IPS DF 4.7 (cell line): ENCODE measurements at regions not wholly inside any gene's neighbourhood (a gene's known extent, or its start where the extent isn't known, plus 50 kb on each side); places are given as distances from the start of the nearest gene placed in this dataset.

Source experiments
- DNase-seq: peaks from one replicate; pipeline ENCODE4 v3.0.0-alpha.2; 2013; ENCODE audit warnings: low spot score; ENCODE audit errors: extremely low read depth

GRCh38 chr4:126213996-126214395 lies 899.2 kb downstream of the FAT4 start:
- DNase-seq: no peak

GRCh38 chr4:126215759-126216158 lies 901.0 kb downstream of the FAT4 start:
- no peak for DNase-seq

- no peak for DNase-seq
Measured at GRCh38 chr4:126216611-126217010, 901.9 kb downstream of the FAT4 start.

GRCh38 chr4:126221282-126221681 lies 906.5 kb downstream of the FAT4 start:
- DNase-seq: no peak

DNA sequence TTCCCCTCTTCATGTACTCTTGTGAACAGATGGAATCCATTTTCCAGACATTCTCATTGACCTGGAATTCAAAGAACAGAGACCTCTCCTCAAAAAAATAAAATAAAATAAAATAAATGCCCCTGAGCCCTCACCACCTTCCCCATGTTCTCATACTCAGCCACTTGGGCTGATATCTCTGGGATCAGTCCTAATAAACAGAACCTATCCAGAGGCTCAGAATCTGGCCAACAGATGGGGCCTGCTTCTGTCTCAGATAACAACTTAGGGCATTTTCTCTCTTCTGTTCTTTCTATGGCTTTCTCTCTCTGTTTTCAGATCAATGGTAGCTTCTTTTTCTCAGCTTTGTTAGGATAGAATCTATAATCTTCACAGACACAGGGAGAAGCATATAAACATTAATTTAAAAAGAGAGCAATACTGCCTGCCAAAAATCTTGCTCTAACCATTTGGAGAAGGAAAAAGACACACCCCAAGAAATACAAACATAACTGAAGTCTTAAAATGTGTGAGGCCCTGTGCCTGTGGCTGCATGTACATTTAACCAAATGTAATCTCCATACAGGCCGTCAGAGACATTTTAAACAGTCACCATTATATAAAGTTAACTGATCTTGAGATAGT lies 907.1 kb downstream of the FAT4 start:
- DNase-seq: no peak

GRCh38 chr4:126223784-126224407 lies 909.1 kb downstream of the FAT4 start:
- no peak for DNase-seq

GRCh38 chr4:126227428-126227827 lies 912.7 kb downstream of the FAT4 start:
- DNase-seq: no peak

DNA sequence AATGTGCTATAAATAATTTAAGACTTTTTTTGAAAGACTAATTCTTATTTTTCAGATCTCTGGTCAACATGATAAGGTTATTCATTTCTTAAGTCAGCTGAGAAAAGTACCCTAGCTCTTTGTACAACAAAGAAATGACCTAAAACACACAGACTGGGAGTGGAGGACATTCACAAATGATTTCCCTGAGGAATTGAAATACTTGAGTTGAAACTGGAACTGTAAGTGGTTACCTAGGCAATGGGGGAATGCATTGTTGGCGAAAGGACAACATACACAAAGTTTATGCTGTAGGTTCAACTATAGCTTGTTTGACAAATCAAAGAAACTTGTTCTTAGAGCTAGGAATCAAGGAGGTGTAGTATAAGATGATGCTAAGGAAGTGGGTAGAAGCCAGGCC lies 915.5 kb downstream of the FAT4 start:
- no peak for DNase-seq

- no peak for DNase-seq
Measured at GRCh38 chr4:126233483-126233882, 918.7 kb downstream of the FAT4 start.

DNA sequence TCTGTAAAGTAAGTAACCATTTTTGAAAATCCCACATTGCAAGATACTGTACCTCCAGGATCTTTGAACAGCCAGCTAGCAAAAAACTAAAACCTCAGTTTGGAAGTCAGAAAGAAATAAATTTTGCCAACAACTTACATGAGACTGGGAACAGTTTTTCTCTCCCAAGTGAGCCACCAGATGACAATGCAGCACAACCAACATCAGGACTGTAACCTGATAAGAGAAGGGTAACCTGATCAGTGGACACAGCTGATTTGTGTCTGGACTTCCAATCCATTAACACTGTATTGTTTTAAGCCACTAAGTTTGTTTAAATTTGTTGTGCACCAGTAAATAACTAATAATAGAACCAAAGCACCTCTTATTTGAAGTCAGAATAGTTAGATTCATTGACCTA lies 923.3 kb downstream of the FAT4 start:
- no peak for DNase-seq

GRCh38 chr4:126241634-126242033 lies 926.9 kb downstream of the FAT4 start:
- DNase-seq: no peak

GRCh38 chr4:126242679-126243390 lies 928.1 kb downstream of the FAT4 start:
- DNase-seq: no peak

DNA sequence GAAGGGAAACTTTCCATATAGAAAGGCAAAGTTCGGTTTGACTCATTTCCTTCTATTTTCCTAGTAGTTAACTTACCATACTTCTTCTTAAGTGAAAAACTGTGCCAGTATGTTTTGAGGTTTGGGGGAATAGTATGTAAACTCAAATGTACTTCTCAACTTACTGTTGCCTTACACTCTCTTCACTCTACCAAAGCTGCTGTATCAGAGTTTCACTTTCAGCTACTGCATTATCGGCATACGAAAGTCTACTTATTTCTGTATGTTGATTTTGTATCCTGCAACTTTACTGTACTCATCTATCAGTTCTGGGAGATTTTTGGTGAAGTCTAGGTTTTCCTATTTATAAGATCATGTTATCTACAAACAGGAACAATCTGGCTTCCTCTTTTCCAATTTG lies 932.7 kb downstream of the FAT4 start:
- no peak for DNase-seq

DNA sequence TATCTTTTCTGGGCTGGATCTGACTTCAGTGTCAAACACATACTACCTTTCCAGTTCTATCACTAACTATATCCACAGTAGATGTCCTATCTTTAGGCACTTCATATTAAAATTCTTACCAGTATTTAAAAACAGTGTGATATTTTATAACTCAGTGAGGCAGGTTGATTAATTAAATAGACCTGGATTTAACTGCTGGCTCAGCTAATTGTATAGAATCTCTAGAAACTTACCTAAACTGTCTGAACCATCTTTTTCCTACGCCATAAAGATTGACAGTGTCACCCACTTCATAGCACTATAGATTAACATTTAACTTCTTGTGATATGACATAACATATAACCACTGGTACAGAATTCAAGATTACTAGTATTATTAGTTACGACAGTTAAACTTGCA lies 935.3 kb downstream of the FAT4 start:
- DNase-seq: no peak

- DNase-seq: no peak
Measured at GRCh38 chr4:126251169-126251568, 936.4 kb downstream of the FAT4 start.

- DNase-seq: no peak
Measured at GRCh38 chr4:126262665-126263064, 947.9 kb downstream of the FAT4 start.

- DNase-seq: no peak
Measured at GRCh38 chr4:126264839-126265238, 950.1 kb downstream of the FAT4 start.

GRCh38 chr4:126265888-126266287 lies 951.1 kb downstream of the FAT4 start:
- DNase-seq: no peak

- no peak for DNase-seq
Measured at GRCh38 chr4:126267689-126268088, 952.9 kb downstream of the FAT4 start.

DNA sequence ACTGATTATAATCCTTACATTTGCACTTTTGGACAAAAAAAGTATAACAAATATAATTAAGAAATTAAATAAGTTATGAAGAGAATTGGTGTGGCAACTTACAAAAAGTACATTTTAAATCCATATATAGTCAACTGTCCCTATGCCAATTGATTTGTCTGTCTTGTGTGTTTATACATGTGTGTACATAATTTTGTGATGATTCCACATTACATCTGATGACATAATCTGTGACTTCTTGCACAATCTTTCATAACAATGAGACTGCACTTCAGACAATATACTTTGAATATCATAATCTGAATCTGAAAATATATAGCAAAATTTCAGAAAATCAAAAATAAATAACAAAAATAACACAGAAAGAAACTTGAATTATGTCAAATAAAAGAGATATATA lies 953.4 kb downstream of the FAT4 start:
- no peak for DNase-seq

GRCh38 chr4:126269106-126269505 lies 954.4 kb downstream of the FAT4 start:
- no peak for DNase-seq

DNA sequence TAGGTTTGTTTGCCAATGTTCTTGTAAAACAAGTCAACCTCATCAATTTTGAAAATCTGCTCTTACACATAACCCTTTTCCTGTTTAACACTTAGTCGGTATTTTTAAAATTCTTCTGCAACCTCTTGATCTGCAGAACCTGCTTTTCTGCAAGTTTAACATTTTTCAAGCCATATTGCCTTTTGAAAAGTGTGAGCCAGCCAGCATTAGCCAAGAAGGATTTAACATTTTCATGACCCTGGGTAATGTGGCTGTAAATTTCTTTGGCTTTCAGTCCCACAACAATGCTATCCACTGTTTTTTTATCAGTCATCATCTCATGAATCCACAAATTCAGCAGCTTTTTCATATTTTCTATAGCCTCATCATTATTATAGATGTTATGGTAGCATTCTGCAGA lies 956.5 kb downstream of the FAT4 start:
- DNase-seq: no peak

GRCh38 chr4:126273746-126274145 lies 959.0 kb downstream of the FAT4 start:
- DNase-seq: no peak
